ENCODE measurements at regions not wholly inside any gene's neighbourhood (a gene's known extent, or its start where the extent isn't known, plus 50 kb on each side); places are given as distances from the start of the nearest gene placed in this dataset.

GRCh38 chr21:24561291-24561690 is 1046.0 kb downstream of the MRPL39 start:
- DNase-seq (no peak), ATAC-seq (ENCODE audit: insufficient read depth, low read depth) (no peak)
- Histone ChIP-seq H3K36me3 (ENCODE audit: insufficient read depth, low read length) (no peaks in the 10 kb centered on the region), H3K9me3 (ENCODE audit: insufficient read depth, low read length, severe bottlenecking) (no peaks in the 10 kb centered on the region), H2AFZ (ENCODE audit: low read depth, low read length) (no peak overlapping the region), H3K4me1 (ENCODE audit: insufficient read depth, low read length) (no peaks in the 10 kb centered on the region), H3K4me3 (ENCODE audit: low read depth in 1 of 2, low read length in 2 of 2) (no peak overlapping the region), H3K79me2 (ENCODE audit: insufficient read depth, low read length) (no peaks in the 10 kb centered on the region), H4K20me1 (ENCODE audit: insufficient read depth, low read length) (no peaks in the 10 kb centered on the region), H3K27me3 (ENCODE audit: insufficient read depth, low read length, poor library complexity) (no peaks in the 10 kb centered on the region), H3K27ac (ENCODE audit: low read length) (no peak overlapping the region), H3K4me2 (ENCODE audit: insufficient read depth, low read length) (no peak overlapping the region), H3K9ac (ENCODE audit: low read depth, low read length) (no peak overlapping the region)
- TF ChIP-seq CTCF (IDR thresholded peaks at IDR 0.05; ENCODE audit: borderline replicate concordance, extremely low read depth, low read length, poor library complexity, severe bottlenecking) (no peak), EZH2 (IDR thresholded peaks at IDR 0.05; ENCODE audit: borderline replicate concordance, low read depth, low read length, severe bottlenecking) (no peak)

GRCh38 chr21:24552491-24552890 is 1054.8 kb downstream of the MRPL39 start:
- Histone ChIP-seq H3K36me3 (ENCODE audit: insufficient read depth, low read length) (no peaks in the 10 kb centered on the region), H3K4me2 (ENCODE audit: insufficient read depth, low read length) (no peak overlapping the region), H3K9ac (ENCODE audit: low read depth, low read length) (no peak overlapping the region), H2AFZ (ENCODE audit: low read depth, low read length) (no peak overlapping the region), H3K27me3 (ENCODE audit: insufficient read depth, low read length, poor library complexity) (no peaks in the 10 kb centered on the region), H3K9me3 (ENCODE audit: insufficient read depth, low read length, severe bottlenecking) (no peaks in the 10 kb centered on the region), H4K20me1 (ENCODE audit: insufficient read depth, low read length) (no peaks in the 10 kb centered on the region), H3K4me1 (ENCODE audit: insufficient read depth, low read length) (no peaks in the 10 kb centered on the region), H3K27ac (ENCODE audit: low read length) (no peak overlapping the region), H3K4me3 (ENCODE audit: low read depth in 1 of 2, low read length in 2 of 2) (no peak overlapping the region), H3K79me2 (ENCODE audit: insufficient read depth, low read length) (no peaks in the 10 kb centered on the region)
- no peak for TF ChIP-seq CTCF (IDR thresholded peaks at IDR 0.05; ENCODE audit: borderline replicate concordance, extremely low read depth, low read length, poor library complexity, severe bottlenecking)
- no peak for TF ChIP-seq EZH2 (IDR thresholded peaks at IDR 0.05; ENCODE audit: borderline replicate concordance, low read depth, low read length, severe bottlenecking)
- no peak for ATAC-seq (ENCODE audit: insufficient read depth, low read depth)
- no peak for DNase-seq

- H3K79me2 ChIP-seq (ENCODE audit: insufficient read depth, low read length): no peaks in the 10 kb centered on the region
- ATAC-seq (ENCODE audit: insufficient read depth, low read depth) (no peak), DNase-seq (no peak)
- H3K9me3 ChIP-seq (ENCODE audit: insufficient read depth, low read length, severe bottlenecking): no peaks in the 10 kb centered on the region
- H3K9ac ChIP-seq (ENCODE audit: low read depth, low read length): no peak overlapping the region
- no peak overlapping the region for H2AFZ ChIP-seq (ENCODE audit: low read depth, low read length)
- no peaks in the 10 kb centered on the region for H4K20me1 ChIP-seq (ENCODE audit: insufficient read depth, low read length)
- TF ChIP-seq CTCF (IDR thresholded peaks at IDR 0.05; ENCODE audit: borderline replicate concordance, extremely low read depth, low read length, poor library complexity, severe bottlenecking): no peak
- TF ChIP-seq EZH2 (IDR thresholded peaks at IDR 0.05; ENCODE audit: borderline replicate concordance, low read depth, low read length, severe bottlenecking): no peak
- no peak overlapping the region for H3K4me2 ChIP-seq (ENCODE audit: insufficient read depth, low read length)
- no peaks in the 10 kb centered on the region for H3K4me1 ChIP-seq (ENCODE audit: insufficient read depth, low read length)
- no peak overlapping the region for H3K27ac ChIP-seq (ENCODE audit: low read length)
- H3K4me3 ChIP-seq (ENCODE audit: low read depth in 1 of 2, low read length in 2 of 2): no peak overlapping the region
- no peaks in the 10 kb centered on the region for H3K36me3 ChIP-seq (ENCODE audit: insufficient read depth, low read length)
- H3K27me3 ChIP-seq (ENCODE audit: insufficient read depth, low read length, poor library complexity): no peaks in the 10 kb centered on the region
Measured at GRCh38 chr21:24545807-24546361, 1061.4 kb downstream of the MRPL39 start.

All from DND-41 (cell line).